Mucosa of rectum (tissue), 2 donors: ENCODE measurements at regions not wholly inside any gene's neighbourhood (a gene's known extent, or its start where the extent isn't known, plus 50 kb on each side); places are given as distances from the start of the nearest gene placed in this dataset.

Source experiments
- H3K27ac ChIP-seq, 2 donors: one replicate each; pipeline ENCODE4 v1.7.0; 2013; ENCODE audit warnings: inconsistent platforms in 2 of 2, low read depth in 2 of 2, low read length in 2 of 2
- H3K27me3 ChIP-seq, 2 donors: one replicate each; pipeline ENCODE4 v1.7.0; 2013; ENCODE audit warnings: low read length in 2 of 2; ENCODE audit not compliant: control insufficient read depth in 2 of 2, insufficient read depth in 2 of 2
- H3K36me3 ChIP-seq, 2 donors: one replicate each; pipeline ENCODE4 v1.7.0; 2013; ENCODE audit warnings: low read length in 2 of 2; ENCODE audit not compliant: control insufficient read depth in 2 of 2, insufficient read depth in 2 of 2
- H3K4me1 ChIP-seq, 2 donors: one replicate each; pipeline ENCODE4 v1.7.0; 2013; ENCODE audit warnings: low read length in 2 of 2, mild to moderate bottlenecking in 1 of 2; ENCODE audit not compliant: control insufficient read depth in 2 of 2, insufficient read depth in 2 of 2
- H3K4me3 ChIP-seq, 2 donors: one replicate each; pipeline ENCODE4 v1.7.0; 2013; ENCODE audit warnings: low read length in 2 of 2
- H3K9ac ChIP-seq, 2 donors: one replicate each; pipeline ENCODE4 v1.7.0; 2013; ENCODE audit warnings: low read length in 2 of 2, low read depth in 1 of 2, mild to moderate bottlenecking in 1 of 2
- H3K9me3 ChIP-seq, 2 donors: one replicate each; pipeline ENCODE4 v1.7.0; 2013; ENCODE audit warnings: low read length in 2 of 2; ENCODE audit not compliant: control insufficient read depth in 2 of 2
- donor health status: healthy.
- donor health status: Normal muscosa, but diverticular disease.

- no peaks in the 10 kb centered on the region for H3K9me3 ChIP-seq
- no peaks in the 10 kb centered on the region for H3K4me1 ChIP-seq
- H3K9ac ChIP-seq: no peak overlapping the region
- no peaks in the 10 kb centered on the region for H3K27me3 ChIP-seq
- H3K27ac ChIP-seq: no peak overlapping the region
- H3K4me3 ChIP-seq: no peak overlapping the region
- no peaks in the 10 kb centered on the region for H3K36me3 ChIP-seq
Observed at GRCh38 chr12:131486451-131487230, 224.2 kb upstream of the SFSWAP start.

- Histone ChIP-seq H3K9me3 (no peaks in the 10 kb centered on the region), H3K27ac (no peak overlapping the region), H3K36me3 (no peaks in the 10 kb centered on the region), H3K4me1 (no peaks in the 10 kb centered on the region), H3K4me3 (no peak overlapping the region), H3K9ac (no peak overlapping the region), H3K27me3 (no peaks in the 10 kb centered on the region)
Observed at GRCh38 chr12:131487388-131488124, 223.3 kb upstream of the SFSWAP start.

- Histone ChIP-seq H3K27me3 (no peaks in the 10 kb centered on the region), H3K9ac (no peak overlapping the region), H3K36me3 (no peaks in the 10 kb centered on the region), H3K4me3 (no peak overlapping the region), H3K4me1 (no peaks in the 10 kb centered on the region), H3K9me3 (no peaks in the 10 kb centered on the region), H3K27ac (no peak overlapping the region)
Observed at GRCh38 chr12:131489718-131490117, 221.2 kb upstream of the SFSWAP start.

- H3K4me3 ChIP-seq: no peak overlapping the region
- no peaks in the 10 kb centered on the region for H3K9me3 ChIP-seq
- H3K9ac ChIP-seq: no peak overlapping the region
- no peak overlapping the region for H3K27ac ChIP-seq
- H3K36me3 ChIP-seq: no peaks in the 10 kb centered on the region
- H3K4me1 ChIP-seq: no peaks in the 10 kb centered on the region
- H3K27me3 ChIP-seq: no peaks in the 10 kb centered on the region
Observed at GRCh38 chr12:131491155-131491554, 219.7 kb upstream of the SFSWAP start.

- no peak overlapping the region for H3K4me3 ChIP-seq
- no peaks in the 10 kb centered on the region for H3K36me3 ChIP-seq
- no peaks in the 10 kb centered on the region for H3K27me3 ChIP-seq
- H3K9ac ChIP-seq: no peak overlapping the region
- no peaks in the 10 kb centered on the region for H3K4me1 ChIP-seq
- H3K27ac ChIP-seq: no peak overlapping the region
- no peaks in the 10 kb centered on the region for H3K9me3 ChIP-seq
Observed at GRCh38 chr12:131491916-131492490, 218.9 kb upstream of the SFSWAP start.

GRCh38 chr12:131493068-131493826 lies 217.6 kb upstream of the SFSWAP start:
- Histone ChIP-seq H3K4me1 (no peaks in the 10 kb centered on the region), H3K27ac (no peak overlapping the region), H3K9ac (no peak overlapping the region), H3K9me3 (no peaks in the 10 kb centered on the region), H3K36me3 (no peaks in the 10 kb centered on the region), H3K4me3 (no peak overlapping the region), H3K27me3 (no peaks in the 10 kb centered on the region)

GRCh38 chr12:131494216-131494615 lies 216.7 kb upstream of the SFSWAP start:
- Histone ChIP-seq H3K36me3 (no peaks in the 10 kb centered on the region), H3K9ac (no peak overlapping the region)

GRCh38 chr12:131494741-131495524 lies 216.0 kb upstream of the SFSWAP start:
- Histone ChIP-seq H3K9me3 (no peaks in the 10 kb centered on the region), H3K4me1 (no peaks in the 10 kb centered on the region), H3K27ac (no peak overlapping the region), H3K9ac (no peak overlapping the region), H3K4me3 (no peak overlapping the region), H3K27me3 (no peaks in the 10 kb centered on the region), H3K36me3 (no peaks in the 10 kb centered on the region)

More at GRCh38 chr12:131494216-131494615, 216.7 kb upstream of the SFSWAP start:
- no peaks in the 10 kb centered on the region for H3K27me3 ChIP-seq
- no peaks in the 10 kb centered on the region for H3K4me1 ChIP-seq
- H3K27ac ChIP-seq: no peak overlapping the region
- H3K4me3 ChIP-seq: no peak overlapping the region
- H3K9me3 ChIP-seq: no peaks in the 10 kb centered on the region

- no peaks in the 10 kb centered on the region for H3K36me3 ChIP-seq
- H3K9ac ChIP-seq: no peak overlapping the region
- no peaks in the 10 kb centered on the region for H3K4me1 ChIP-seq
- H3K4me3 ChIP-seq: no peak overlapping the region
- H3K27me3 ChIP-seq: no peaks in the 10 kb centered on the region
- H3K9me3 ChIP-seq: no peaks in the 10 kb centered on the region
- no peak overlapping the region for H3K27ac ChIP-seq
Observed at GRCh38 chr12:131497966-131498365, 212.9 kb upstream of the SFSWAP start.
